Keratinocyte (primary cell): ENCODE measurements at regions not wholly inside any gene's neighbourhood (a gene's known extent, or its start where the extent isn't known, plus 50 kb on each side); places are given as distances from the start of the nearest gene placed in this dataset.

Experiments used
- DNase-seq: peaks from one replicate; pipeline ENCODE4 v3.0.0-alpha.2; 2011; ENCODE audit warnings: low read depth, missing footprints, low spot score
- FAIRE-seq: peaks from 2 replicates; lab custom pipeline; 2011; peaks lifted over from hg19 to GRCh38; lab: Jason Lieb, UNC
- H2AFZ ChIP-seq: 2 replicates; pipeline ENCODE4 v1.6.0; 2012; ENCODE audit warnings: low read length, control low read depth, inconsistent platforms; ENCODE audit not compliant: control insufficient read depth
- H3K27ac ChIP-seq: 2 replicates; pipeline ENCODE4 v1.5.1; 2011; ENCODE audit warnings: low read length; ENCODE audit not compliant: control insufficient read depth, insufficient read depth
- H3K27me3 ChIP-seq: 3 replicates; pipeline ENCODE4 v1.6.0; 2011; ENCODE audit warnings: low read length; ENCODE audit not compliant: control insufficient read depth, insufficient read depth; ENCODE audit errors: extremely low read depth
- H3K36me3 ChIP-seq, 2 experiments: 2 replicates in 1 of 2; 3 replicates in 1 of 2; pipeline ENCODE4 v1.5.1; 2011; ENCODE audit warnings: low read length in 2 of 2, mild to moderate bottlenecking in 1 of 2; ENCODE audit not compliant: control insufficient read depth in 2 of 2, insufficient read depth in 2 of 2; ENCODE audit errors: extremely low read depth in 1 of 2
- H3K4me1 ChIP-seq: 3 replicates; pipeline ENCODE4 v1.5.1; 2011; ENCODE audit warnings: low read length; ENCODE audit not compliant: control insufficient read depth, insufficient read depth; ENCODE audit errors: extremely low read depth
- H3K4me2 ChIP-seq: 3 replicates; pipeline ENCODE4 v1.6.0; 2011; ENCODE audit warnings: low read depth, low read length; ENCODE audit not compliant: control insufficient read depth, insufficient read depth; ENCODE audit errors: extremely low read depth
- H3K4me3 ChIP-seq, 3 experiments: fragments of 200-600 bp in 1 of 3; sonication (generic) in 1 of 3; 2 replicates in 2 of 3; 3 replicates in 1 of 3; pipeline ENCODE4 v1.5.1; 2011 to 2016; ENCODE audit warnings: low read length in 3 of 3, mild to moderate bottlenecking in 3 of 3, control low read depth in 2 of 3, inconsistent platforms in 1 of 3, low read depth in 1 of 3, mixed read lengths in 1 of 3, mixed run types in 1 of 3, moderate library complexity in 1 of 3; ENCODE audit not compliant: control insufficient read depth in 2 of 3, insufficient read depth in 2 of 3; ENCODE audit errors: extremely low read depth in 1 of 3
- H3K79me2 ChIP-seq: 2 replicates; pipeline ENCODE4 v1.6.0; 2012; ENCODE audit warnings: low read length; ENCODE audit not compliant: control insufficient read depth, insufficient read depth
- H3K9ac ChIP-seq: 3 replicates; pipeline ENCODE4 v1.6.0; 2011; ENCODE audit warnings: low read length; ENCODE audit not compliant: control insufficient read depth, insufficient read depth; ENCODE audit errors: extremely low read depth
- H3K9me1 ChIP-seq: 3 replicates; pipeline ENCODE4 v1.6.0; 2011; ENCODE audit warnings: low read length; ENCODE audit not compliant: control insufficient read depth, insufficient read depth; ENCODE audit errors: extremely low read depth
- H3K9me3 ChIP-seq: 2 replicates; pipeline ENCODE4 v1.5.1; 2012; ENCODE audit warnings: low read depth, low read length; ENCODE audit not compliant: control insufficient read depth
- H4K20me1 ChIP-seq: 3 replicates; pipeline ENCODE4 v1.6.0; 2011; ENCODE audit warnings: low read length; ENCODE audit not compliant: control insufficient read depth, insufficient read depth; ENCODE audit errors: extremely low read depth
- EZH2 ChIP-seq: IDR thresholded peaks from one replicate; pipeline ENCODE4 v1.6.1; 2012; ENCODE audit warnings: inconsistent platforms, mild to moderate bottlenecking, low read length, moderate library complexity
- dilution Hi-C: fragments of 300-500 bp; cut with MboI; formaldehyde crosslinking; loops from one replicate; pipeline ENCODE4 v1.7.0; 2020; ENCODE audit warnings: low sequenced_read_pairs; ENCODE audit not compliant: extremely low pct_ligation_motif_present
- TF ChIP-seq, protein P1 (sequence below), 3 experiments: IDR thresholded peaks in 1 of 3; conservative IDR thresholded peaks in 1 of 3; optimal IDR thresholded peaks in 1 of 3; 2 replicates in 2 of 3; 3 replicates in 1 of 3; pipeline versions ENCODE3 to v1.5.1; 2011; ENCODE audit warnings: low read length in 3 of 3, mild to moderate bottlenecking in 3 of 3, moderate library complexity in 2 of 3, control low read depth in 1 of 3, inconsistent platforms in 1 of 3; ENCODE audit not compliant: insufficient read depth in 2 of 3; ENCODE audit errors: extremely low read depth in 1 of 3

DNA sequence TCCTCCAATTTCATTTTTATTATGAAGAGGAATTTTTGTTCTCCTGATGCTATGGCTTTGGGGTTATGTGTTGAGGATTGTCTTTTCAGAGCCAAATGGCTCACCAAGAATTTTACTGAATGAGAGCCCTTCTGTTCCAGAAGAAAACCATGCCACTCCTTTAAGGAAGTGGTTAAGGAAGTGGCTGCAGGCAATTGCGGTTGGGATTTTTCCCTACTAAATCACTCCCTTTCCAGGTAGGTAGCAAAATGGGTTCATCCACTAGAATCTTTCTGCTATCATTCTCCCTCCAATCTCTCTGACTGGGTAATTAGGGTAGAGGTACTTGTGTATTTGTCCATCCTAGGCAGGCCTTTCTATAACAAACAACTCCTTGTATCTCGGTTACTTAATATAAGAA lies 163.1 kb downstream of the TTC8 start:
- H3K9me1 ChIP-seq = no peaks in the 10 kb centered on the region
- FAIRE-seq (peak; percentile 91), DNase-seq (peak; percentile 84)
- H3K4me3 ChIP-seq = no peak overlapping the region
- peak overlapping the region; percentile 24 for H3K9ac ChIP-seq
- peak overlapping the region; percentile 7 for H3K4me2 ChIP-seq
- TF ChIP-seq, protein P1, sequence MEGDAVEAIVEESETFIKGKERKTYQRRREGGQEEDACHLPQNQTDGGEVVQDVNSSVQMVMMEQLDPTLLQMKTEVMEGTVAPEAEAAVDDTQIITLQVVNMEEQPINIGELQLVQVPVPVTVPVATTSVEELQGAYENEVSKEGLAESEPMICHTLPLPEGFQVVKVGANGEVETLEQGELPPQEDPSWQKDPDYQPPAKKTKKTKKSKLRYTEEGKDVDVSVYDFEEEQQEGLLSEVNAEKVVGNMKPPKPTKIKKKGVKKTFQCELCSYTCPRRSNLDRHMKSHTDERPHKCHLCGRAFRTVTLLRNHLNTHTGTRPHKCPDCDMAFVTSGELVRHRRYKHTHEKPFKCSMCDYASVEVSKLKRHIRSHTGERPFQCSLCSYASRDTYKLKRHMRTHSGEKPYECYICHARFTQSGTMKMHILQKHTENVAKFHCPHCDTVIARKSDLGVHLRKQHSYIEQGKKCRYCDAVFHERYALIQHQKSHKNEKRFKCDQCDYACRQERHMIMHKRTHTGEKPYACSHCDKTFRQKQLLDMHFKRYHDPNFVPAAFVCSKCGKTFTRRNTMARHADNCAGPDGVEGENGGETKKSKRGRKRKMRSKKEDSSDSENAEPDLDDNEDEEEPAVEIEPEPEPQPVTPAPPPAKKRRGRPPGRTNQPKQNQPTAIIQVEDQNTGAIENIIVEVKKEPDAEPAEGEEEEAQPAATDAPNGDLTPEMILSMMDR (optimal IDR thresholded peaks at IDR 0.05 in 1 of 3, IDR thresholded peaks at IDR 0.05 in 1 of 3, conservative IDR thresholded peaks at IDR 0.05 in 1 of 3; ENCODE audit: extremely low read depth in 1 of 3, insufficient read depth in 2 of 3, low read length in 3 of 3) = no peak
- TF ChIP-seq EZH2 = no peak
- no peak overlapping the region for H2AFZ ChIP-seq
- no peaks in the 10 kb centered on the region for H3K79me2 ChIP-seq
- H3K27ac ChIP-seq = peak overlapping the region; percentile 85
- dilution Hi-C loops = no loop called here
- no peaks in the 10 kb centered on the region for H4K20me1 ChIP-seq
- H3K9me3 ChIP-seq = peaks cover 15% of the 10 kb centered on the region
- no peaks in the 10 kb centered on the region for H3K27me3 ChIP-seq
- peaks cover 41% of the 10 kb centered on the region for H3K4me1 ChIP-seq
- no peaks in the 10 kb centered on the region for H3K36me3 ChIP-seq

DNA sequence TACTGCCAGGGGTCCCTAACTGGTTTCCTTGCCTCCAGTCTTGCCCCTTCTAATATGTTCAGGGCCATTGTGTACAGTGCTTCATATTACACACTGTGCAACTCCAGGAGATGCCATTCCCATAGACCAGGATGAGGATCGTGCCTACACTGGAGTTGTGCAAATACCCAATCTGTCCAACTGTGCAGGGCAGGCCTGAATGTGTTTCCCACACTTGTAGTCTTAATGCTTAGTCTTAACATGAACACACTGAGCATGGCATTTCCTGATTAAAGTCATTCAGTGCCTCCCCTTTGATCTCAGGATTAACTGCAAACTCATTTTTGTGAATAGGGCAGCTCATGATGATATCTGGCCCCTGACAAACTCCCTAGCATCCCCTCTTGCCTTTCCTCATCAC lies 165.5 kb downstream of the TTC8 start:
- Histone ChIP-seq H3K27me3 (no peaks in the 10 kb centered on the region), H3K4me1 (peaks cover 30% of the 10 kb centered on the region), H4K20me1 (no peaks in the 10 kb centered on the region), H3K9me1 (no peaks in the 10 kb centered on the region), H3K4me2 (no peak overlapping the region), H3K9me3 (peaks cover 16% of the 10 kb centered on the region), H3K36me3 (no peaks in the 10 kb centered on the region), H3K79me2 (no peaks in the 10 kb centered on the region), H3K4me3 (no peak overlapping the region), H2AFZ (no peak overlapping the region), H3K9ac (no peak overlapping the region), H3K27ac (no peak overlapping the region)
- FAIRE-seq = peak; percentile 57
- dilution Hi-C loops = no loop called here
- DNase-seq = no peak
- no peak for TF ChIP-seq EZH2
- TF ChIP-seq, protein P1 (optimal IDR thresholded peaks at IDR 0.05 in 1 of 3, IDR thresholded peaks at IDR 0.05 in 1 of 3, conservative IDR thresholded peaks at IDR 0.05 in 1 of 3; ENCODE audit: extremely low read depth in 1 of 3, insufficient read depth in 2 of 3, low read length in 3 of 3) = no peak
